ENCODE measurements at regions not wholly inside any gene's neighbourhood (a gene's known extent, or its start where the extent isn't known, plus 50 kb on each side); places are given as distances from the start of the nearest gene placed in this dataset.

DNA sequence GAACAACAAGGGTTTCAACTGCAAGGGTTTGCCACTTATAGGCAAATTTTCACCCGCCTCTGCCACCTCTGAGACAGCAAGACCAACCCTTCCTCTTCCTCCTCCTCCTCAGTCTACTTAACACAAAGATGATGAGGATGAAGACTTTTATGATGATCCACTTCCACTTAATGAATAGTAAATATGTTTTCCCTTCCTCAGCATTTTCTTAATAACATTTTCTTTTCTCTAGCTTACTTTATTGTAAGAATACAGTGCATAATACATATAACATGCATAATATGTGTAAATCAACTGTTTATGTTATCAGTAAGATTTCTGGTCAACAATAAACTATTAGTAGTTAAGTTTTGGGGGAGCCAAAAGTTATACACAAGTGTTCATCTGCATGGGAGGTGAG is 77.4 kb downstream of the KLF15 start:
- H3K4me1 ChIP-seq (ENCODE audit: control insufficient read depth, insufficient read depth, low read length) = no peaks in the 10 kb centered on the region
- H3K4me3 ChIP-seq (ENCODE audit: low read depth, low read length) = no peak overlapping the region
- no peaks in the 10 kb centered on the region for H3K9me3 ChIP-seq (ENCODE audit: control insufficient read depth, insufficient read depth, low read depth, low read length)
- H3K27me3 ChIP-seq (ENCODE audit: control insufficient read depth, insufficient read depth, low read length) = peaks cover 2% of the 10 kb centered on the region; the same call in 1 of the 2 replicates
- no peak overlapping the region for H3K27ac ChIP-seq (ENCODE audit: low read depth, low read length)
- no peak overlapping the region for H3K9ac ChIP-seq (ENCODE audit: low read length)
- no peaks in the 10 kb centered on the region for H3K36me3 ChIP-seq (ENCODE audit: control insufficient read depth, insufficient read depth, low read length)

DNA sequence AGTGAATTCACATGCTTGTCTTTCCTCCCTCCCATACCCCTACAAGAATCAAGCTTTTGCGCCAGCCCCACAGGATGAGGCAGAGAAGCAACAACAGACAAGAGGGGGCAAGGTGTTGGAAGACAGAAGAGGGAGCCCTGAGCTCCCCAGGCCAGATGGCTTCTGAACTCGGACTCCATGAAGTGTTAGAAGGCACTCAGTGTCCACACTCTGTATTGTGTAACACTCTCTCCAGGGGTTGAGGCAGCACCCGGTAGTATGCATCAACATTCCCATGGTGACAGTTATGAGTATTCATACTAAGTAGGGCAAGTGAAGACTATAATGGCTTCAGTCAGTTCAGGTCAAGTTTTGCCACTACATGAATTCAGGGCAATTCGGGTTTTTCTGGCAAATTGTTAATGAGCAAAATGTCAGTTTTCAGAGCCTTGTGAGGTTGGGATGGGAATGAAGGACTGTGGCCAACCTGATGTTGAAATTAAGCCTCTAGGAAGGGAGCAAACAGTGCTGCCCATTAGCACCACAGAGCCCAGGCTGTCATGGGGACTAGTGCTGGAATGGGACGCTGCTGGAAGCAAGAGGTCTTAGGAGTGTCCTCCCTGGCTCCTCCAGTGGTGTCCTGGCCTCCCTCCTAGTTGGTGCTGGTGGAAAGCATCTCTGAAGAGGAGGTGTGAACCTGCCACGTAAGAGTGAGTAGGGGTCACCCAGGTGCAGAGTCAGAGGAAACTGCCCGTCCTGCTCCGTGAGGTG is 79.4 kb downstream of the KLF15 start:
- Histone ChIP-seq H3K9me3 (ENCODE audit: control insufficient read depth, insufficient read depth, low read depth, low read length) (no peaks in the 10 kb centered on the region), H3K36me3 (ENCODE audit: control insufficient read depth, insufficient read depth, low read length) (no peaks in the 10 kb centered on the region), H3K27me3 (ENCODE audit: control insufficient read depth, insufficient read depth, low read length) (peaks cover 2% of the 10 kb centered on the region; the same call in 1 of the 2 replicates), H3K9ac (ENCODE audit: low read length) (no peak overlapping the region), H3K4me3 (ENCODE audit: low read depth, low read length) (no peak overlapping the region), H3K27ac (ENCODE audit: low read depth, low read length) (no peak overlapping the region), H3K4me1 (ENCODE audit: control insufficient read depth, insufficient read depth, low read length) (no peaks in the 10 kb centered on the region)

DNA sequence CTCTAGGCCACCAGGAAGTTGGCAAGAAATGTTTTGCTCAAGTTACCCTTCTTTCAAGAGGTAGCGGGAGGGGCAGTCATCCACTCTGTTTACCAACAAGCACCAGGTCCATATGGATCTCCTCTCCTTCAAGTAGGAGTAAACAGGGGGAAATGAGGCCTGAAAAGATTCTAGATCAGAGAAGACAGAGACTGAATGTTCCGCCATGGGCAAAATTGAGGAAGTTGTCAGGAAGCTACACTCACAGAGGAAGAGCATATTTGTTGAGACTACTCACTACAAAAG is 81.6 kb downstream of the KLF15 start:
- Histone ChIP-seq H3K36me3 (ENCODE audit: control insufficient read depth, insufficient read depth, low read length) (no peaks in the 10 kb centered on the region), H3K4me1 (ENCODE audit: control insufficient read depth, insufficient read depth, low read length) (no peaks in the 10 kb centered on the region), H3K27me3 (ENCODE audit: control insufficient read depth, insufficient read depth, low read length) (peaks cover 2% of the 10 kb centered on the region; the same call in 1 of the 2 replicates), H3K9me3 (ENCODE audit: control insufficient read depth, insufficient read depth, low read depth, low read length) (no peaks in the 10 kb centered on the region), H3K4me3 (ENCODE audit: low read depth, low read length) (no peak overlapping the region), H3K9ac (ENCODE audit: low read length) (no peak overlapping the region), H3K27ac (ENCODE audit: low read depth, low read length) (no peak overlapping the region)

DNA sequence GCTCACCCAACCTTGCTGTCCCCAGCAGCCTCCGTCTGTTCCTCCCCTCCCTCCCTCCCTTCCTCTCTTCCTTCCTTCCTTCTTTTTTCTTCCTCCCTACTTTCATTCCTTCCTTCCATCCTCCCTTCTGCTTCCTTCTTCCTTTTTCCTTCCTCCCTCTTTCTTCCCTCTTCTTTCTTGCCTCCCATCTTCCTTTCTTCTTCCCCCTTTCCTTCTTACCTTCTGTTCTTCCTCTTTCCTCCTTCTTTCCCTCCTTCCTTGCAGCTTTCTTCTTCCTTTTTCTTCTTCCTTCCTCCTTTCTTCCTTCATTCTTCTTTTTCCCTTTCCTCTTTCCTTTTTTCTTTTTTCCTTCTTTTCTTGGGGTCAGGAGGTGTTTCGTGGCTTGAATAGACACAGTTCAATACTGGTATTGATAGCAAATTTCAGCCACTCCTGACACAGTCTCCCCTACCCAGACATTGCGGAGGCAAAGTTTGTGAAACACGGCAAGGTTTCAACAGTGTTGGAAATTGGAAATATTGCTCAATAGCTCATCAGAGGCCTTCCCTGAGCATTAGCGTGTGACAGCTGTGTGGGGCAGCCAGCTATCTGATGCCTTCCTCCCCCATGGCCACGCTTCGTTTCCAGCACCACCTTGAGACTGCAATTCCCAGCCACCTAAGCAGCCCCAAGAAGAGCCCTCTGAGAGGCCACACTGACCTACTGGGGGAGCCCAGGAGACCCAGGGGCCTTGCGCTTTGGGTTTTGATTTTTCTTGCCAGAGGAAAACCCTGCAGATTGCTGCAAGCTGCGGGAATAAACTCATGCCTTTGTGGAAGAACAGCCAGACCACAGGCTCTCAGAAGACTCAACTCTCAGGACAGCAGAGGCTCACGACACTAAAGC is 82.2 kb downstream of the KLF15 start:
- Histone ChIP-seq H3K27ac (ENCODE audit: low read depth, low read length) (no peak overlapping the region), H3K4me1 (ENCODE audit: control insufficient read depth, insufficient read depth, low read length) (no peaks in the 10 kb centered on the region), H3K36me3 (ENCODE audit: control insufficient read depth, insufficient read depth, low read length) (no peaks in the 10 kb centered on the region), H3K4me3 (ENCODE audit: low read depth, low read length) (no peak overlapping the region), H3K9ac (ENCODE audit: low read length) (no peak overlapping the region), H3K9me3 (ENCODE audit: control insufficient read depth, insufficient read depth, low read depth, low read length) (no peaks in the 10 kb centered on the region), H3K27me3 (ENCODE audit: control insufficient read depth, insufficient read depth, low read length) (peaks cover 2% of the 10 kb centered on the region; the same call in 1 of the 2 replicates)

DNA sequence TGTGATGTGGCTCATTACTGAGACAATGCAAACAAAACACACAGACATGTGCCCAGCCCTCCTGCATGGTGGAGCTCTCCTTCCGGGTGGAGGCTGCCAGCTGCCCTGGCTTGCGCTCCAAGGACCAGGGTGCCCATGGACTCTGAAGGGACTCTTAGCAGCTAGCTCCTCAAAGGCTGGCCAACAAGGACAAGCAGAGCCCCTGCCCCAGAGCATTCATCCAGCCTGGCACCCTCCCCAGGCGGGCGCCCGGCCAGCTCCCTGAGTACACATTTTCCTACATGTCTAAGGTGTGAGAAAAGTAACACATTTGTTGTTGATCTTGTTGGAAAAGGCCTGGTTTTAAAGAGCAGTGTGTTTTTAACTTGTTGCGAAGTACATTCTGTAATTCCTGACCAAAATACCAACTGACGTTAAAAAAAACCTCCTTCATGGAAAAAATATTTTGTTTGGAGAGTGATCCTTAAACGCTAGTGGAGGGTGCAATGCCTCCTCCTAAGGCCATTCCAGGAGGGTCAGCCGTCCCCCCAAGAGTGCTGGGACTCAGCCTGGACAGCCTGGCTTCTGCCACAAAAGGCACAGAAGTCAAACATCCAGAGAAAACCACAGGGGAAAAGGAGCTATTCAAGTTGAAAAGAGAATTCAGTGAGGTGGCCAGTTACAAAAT is 86.9 kb downstream of the KLF15 start:
- no peak overlapping the region for H3K9ac ChIP-seq (ENCODE audit: low read length)
- H3K27ac ChIP-seq (ENCODE audit: low read depth, low read length) = no peak overlapping the region
- H3K36me3 ChIP-seq (ENCODE audit: control insufficient read depth, insufficient read depth, low read length) = no peaks in the 10 kb centered on the region
- H3K4me3 ChIP-seq (ENCODE audit: low read depth, low read length) = no peak overlapping the region
- no peaks in the 10 kb centered on the region for H3K9me3 ChIP-seq (ENCODE audit: control insufficient read depth, insufficient read depth, low read depth, low read length)
- peaks cover 11% of the 10 kb centered on the region; the same call in 1 of the 2 replicates for H3K27me3 ChIP-seq (ENCODE audit: control insufficient read depth, insufficient read depth, low read length)
- H3K4me1 ChIP-seq (ENCODE audit: control insufficient read depth, insufficient read depth, low read length) = peaks cover 26% of the 10 kb centered on the region

DNA sequence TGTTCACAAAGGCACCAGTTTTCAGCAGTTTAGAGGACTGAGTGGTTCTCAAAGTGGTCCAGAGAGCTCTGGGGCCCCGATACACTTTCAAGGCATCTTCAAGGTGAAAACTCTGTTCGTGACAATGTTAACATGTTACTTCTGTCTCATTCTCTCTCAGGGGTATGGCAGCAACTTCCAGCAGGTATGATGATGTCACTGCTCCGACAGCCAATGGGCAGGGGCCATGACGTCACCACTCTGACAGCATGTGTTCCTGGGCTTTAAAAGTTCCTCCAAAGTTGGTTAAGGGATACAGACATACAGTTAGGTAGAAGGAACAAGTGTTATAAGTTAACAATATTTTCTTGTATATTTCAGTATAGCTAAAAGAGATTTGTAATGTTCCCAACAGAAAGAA is 87.9 kb downstream of the KLF15 start:
- H3K27ac ChIP-seq (ENCODE audit: low read depth, low read length) = no peak overlapping the region

DNA sequence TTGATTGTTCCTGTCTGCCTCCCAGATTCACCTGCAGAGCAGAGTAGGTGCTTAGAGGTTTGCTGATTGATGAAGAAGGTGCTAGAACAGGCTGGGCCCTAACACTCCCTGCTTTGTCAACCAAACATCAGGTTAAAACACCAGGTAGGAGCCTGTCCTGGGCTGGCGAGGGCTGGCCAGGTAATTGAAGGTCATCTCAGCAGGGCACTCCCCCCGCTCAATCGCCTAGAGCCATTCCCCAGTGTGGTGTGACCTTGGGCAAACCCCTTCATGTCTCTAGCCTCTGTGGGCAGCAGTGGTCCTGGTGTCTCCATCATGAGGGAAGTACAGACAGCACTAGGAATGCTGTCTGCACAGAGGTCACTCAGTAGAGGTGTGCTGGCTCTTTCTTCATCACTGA is 88.3 kb downstream of the KLF15 start:
- Histone ChIP-seq H3K27ac (ENCODE audit: low read depth, low read length) (no peak overlapping the region), H3K9ac (ENCODE audit: low read length) (no peak overlapping the region), H3K4me1 (ENCODE audit: control insufficient read depth, insufficient read depth, low read length) (peaks cover 31% of the 10 kb centered on the region), H3K9me3 (ENCODE audit: control insufficient read depth, insufficient read depth, low read depth, low read length) (no peaks in the 10 kb centered on the region), H3K36me3 (ENCODE audit: control insufficient read depth, insufficient read depth, low read length) (no peaks in the 10 kb centered on the region), H3K4me3 (ENCODE audit: low read depth, low read length) (no peak overlapping the region), H3K27me3 (ENCODE audit: control insufficient read depth, insufficient read depth, low read length) (peaks cover 8% of the 10 kb centered on the region; the same call in 1 of the 2 replicates)

More for the DNA sequence above, 87.9 kb downstream of the KLF15 start:
- no peak overlapping the region for H3K4me3 ChIP-seq (ENCODE audit: low read depth, low read length)
- H3K27me3 ChIP-seq (ENCODE audit: control insufficient read depth, insufficient read depth, low read length) = peaks cover 8% of the 10 kb centered on the region; the same call in 1 of the 2 replicates
- no peak overlapping the region for H3K9ac ChIP-seq (ENCODE audit: low read length)
- peaks cover 31% of the 10 kb centered on the region for H3K4me1 ChIP-seq (ENCODE audit: control insufficient read depth, insufficient read depth, low read length)
- H3K9me3 ChIP-seq (ENCODE audit: control insufficient read depth, insufficient read depth, low read depth, low read length) = no peaks in the 10 kb centered on the region
- no peaks in the 10 kb centered on the region for H3K36me3 ChIP-seq (ENCODE audit: control insufficient read depth, insufficient read depth, low read length)

DNA sequence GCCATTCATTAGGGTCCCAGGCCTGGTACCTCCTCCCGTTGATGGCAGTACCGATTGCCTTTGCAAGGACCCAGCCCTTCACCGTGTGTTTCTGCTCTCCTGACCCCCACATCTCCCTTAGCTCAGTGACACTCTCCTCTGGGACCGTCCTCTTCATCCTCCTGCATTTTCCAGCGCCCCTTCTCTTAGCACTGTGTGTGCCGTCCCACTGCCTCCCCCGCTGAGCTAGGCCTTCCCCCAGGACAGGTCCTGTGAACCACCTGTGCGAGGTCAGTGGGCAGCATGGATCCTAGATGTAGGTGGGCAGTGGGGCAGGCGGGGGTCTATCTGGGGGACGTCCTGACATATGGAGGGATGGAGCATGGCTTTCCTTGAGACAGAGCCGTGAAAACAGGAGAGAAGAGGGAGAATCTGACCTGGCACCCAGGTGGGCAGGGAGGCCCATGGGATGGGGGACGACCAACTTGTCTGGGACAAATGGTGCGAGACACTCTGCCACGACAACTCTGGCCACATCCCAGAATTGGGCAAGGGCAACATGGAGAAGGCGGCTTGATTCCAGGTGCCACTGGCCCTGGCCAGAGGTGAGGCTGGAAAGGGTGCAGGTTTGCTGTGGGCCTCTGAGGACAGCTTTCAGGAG is 87.7 kb upstream of the ALDH1L1 start:
- Histone ChIP-seq H3K9ac (ENCODE audit: low read length) (peak overlapping the region; percentile 84), H3K27ac (ENCODE audit: low read depth, low read length) (no peak overlapping the region; the same call in 1 of the 2 replicates)

DNA sequence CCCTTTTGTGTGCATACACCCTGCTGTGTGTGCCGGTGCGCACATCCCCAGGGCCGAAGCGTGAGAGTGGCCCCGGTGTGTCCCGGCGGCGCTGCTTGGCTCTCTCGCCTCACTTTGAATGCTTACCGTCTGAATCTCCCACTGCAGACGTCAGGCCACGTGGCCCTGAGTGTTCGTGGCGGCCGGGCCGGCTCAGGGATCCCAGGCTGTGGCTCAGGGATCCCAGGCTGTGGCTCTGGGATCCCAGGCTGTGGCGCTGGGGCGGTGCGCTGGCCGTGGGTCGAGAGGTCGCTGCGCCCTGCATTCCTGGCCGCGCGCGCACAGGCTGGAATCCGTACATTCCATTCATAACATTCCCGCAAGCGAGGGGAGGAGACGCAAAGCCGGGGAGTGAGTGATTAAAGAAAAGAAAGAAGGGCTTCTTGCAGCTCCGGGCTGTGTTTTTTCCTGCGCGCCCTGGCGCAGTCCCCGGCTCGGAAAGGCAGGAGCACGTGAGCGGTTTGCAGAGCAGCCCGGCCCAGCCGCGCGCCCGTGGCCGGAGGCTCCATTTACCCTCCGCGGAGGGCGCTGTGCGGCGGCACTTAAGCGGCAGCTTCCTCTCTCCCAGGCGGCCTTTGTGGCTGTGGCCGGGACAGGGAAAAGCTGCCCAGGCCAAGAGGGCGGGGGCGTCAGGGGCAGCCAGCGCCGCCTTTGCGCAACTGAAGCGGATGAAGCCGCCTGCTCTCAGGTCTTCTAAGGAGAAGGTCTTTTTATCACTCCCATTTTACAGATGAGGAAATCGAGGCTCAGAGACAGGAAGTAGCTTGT is 87.0 kb upstream of the ALDH1L1 start:
- H3K27ac ChIP-seq (ENCODE audit: low read depth, low read length) = peak overlapping the region; percentile 69; the same call in 1 of the 2 replicates
- peak overlapping the region; percentile 84 for H3K9ac ChIP-seq (ENCODE audit: low read length)
- peak overlapping the region; percentile 52 for H3K4me3 ChIP-seq (ENCODE audit: low read depth, low read length)
- H3K9me3 ChIP-seq (ENCODE audit: control insufficient read depth, insufficient read depth, low read depth, low read length) = peaks cover 2% of the 10 kb centered on the region
- no peaks in the 10 kb centered on the region for H3K36me3 ChIP-seq (ENCODE audit: control insufficient read depth, insufficient read depth, low read length)
- peaks cover 8% of the 10 kb centered on the region; the same call in 1 of the 2 replicates for H3K27me3 ChIP-seq (ENCODE audit: control insufficient read depth, insufficient read depth, low read length)
- H3K4me1 ChIP-seq (ENCODE audit: control insufficient read depth, insufficient read depth, low read length) = peaks cover 31% of the 10 kb centered on the region

More for the DNA sequence above, 87.7 kb upstream of the ALDH1L1 start:
- Histone ChIP-seq H3K9me3 (ENCODE audit: control insufficient read depth, insufficient read depth, low read depth, low read length) (no peaks in the 10 kb centered on the region), H3K4me1 (ENCODE audit: control insufficient read depth, insufficient read depth, low read length) (peaks cover 31% of the 10 kb centered on the region), H3K27me3 (ENCODE audit: control insufficient read depth, insufficient read depth, low read length) (peaks cover 8% of the 10 kb centered on the region; the same call in 1 of the 2 replicates), H3K36me3 (ENCODE audit: control insufficient read depth, insufficient read depth, low read length) (no peaks in the 10 kb centered on the region), H3K4me3 (ENCODE audit: low read depth, low read length) (peak overlapping the region; percentile 52)

DNA sequence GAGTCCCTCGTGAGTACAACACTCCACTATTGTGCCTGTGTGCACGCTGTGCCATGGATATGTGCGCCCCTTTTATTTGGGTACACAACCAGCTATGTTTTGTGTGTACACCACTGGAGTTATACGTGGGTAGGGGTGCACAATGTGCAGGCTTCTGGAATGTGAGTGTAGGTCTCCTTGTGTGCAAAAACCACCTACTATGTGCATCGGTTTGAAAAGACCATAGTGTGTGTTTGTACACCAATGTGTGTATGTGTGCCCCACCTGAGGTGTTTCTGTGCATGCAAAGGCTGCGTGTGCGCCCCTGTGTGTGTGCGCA is 86.4 kb upstream of the ALDH1L1 start:
- Histone ChIP-seq H3K27ac (ENCODE audit: low read depth, low read length) (peak overlapping the region; percentile 69; the same call in 1 of the 2 replicates), H3K4me1 (ENCODE audit: control insufficient read depth, insufficient read depth, low read length) (peaks cover 31% of the 10 kb centered on the region), H3K27me3 (ENCODE audit: control insufficient read depth, insufficient read depth, low read length) (peaks cover 8% of the 10 kb centered on the region; the same call in 1 of the 2 replicates), H3K4me3 (ENCODE audit: low read depth, low read length) (peak overlapping the region; percentile 52), H3K9me3 (ENCODE audit: control insufficient read depth, insufficient read depth, low read depth, low read length) (peaks cover 7% of the 10 kb centered on the region), H3K36me3 (ENCODE audit: control insufficient read depth, insufficient read depth, low read length) (no peaks in the 10 kb centered on the region), H3K9ac (ENCODE audit: low read length) (peak overlapping the region; percentile 84)

Data from HUES6 (cell line).